ENCODE measurements at regions not wholly inside any gene's neighbourhood (a gene's known extent, or its start where the extent isn't known, plus 50 kb on each side); places are given as distances from the start of the nearest gene placed in this dataset.

GRCh38 chr9:131809941-131810344, 70.1 kb upstream of the RAPGEF1 start:
- TF ChIP-seq USF1 (IDR thresholded peaks at IDR 0.05) = no peak
- TF ChIP-seq MAX (IDR thresholded peaks at IDR 0.05) = no peak
- TF ChIP-seq NFIC (IDR thresholded peaks at IDR 0.05) = no peak
- no peak for TF ChIP-seq TAF1 (IDR thresholded peaks at IDR 0.05; ENCODE audit: low read depth)
- no peak for TF ChIP-seq REST (IDR thresholded peaks at IDR 0.05; ENCODE audit: low read depth)
- TF ChIP-seq FOXM1 (IDR thresholded peaks at IDR 0.05; ENCODE audit: borderline replicate concordance, low read depth) = no peak
- no peak for TF ChIP-seq EGR1 (IDR thresholded peaks at IDR 0.05)
- TF ChIP-seq ZBTB7A (IDR thresholded peaks at IDR 0.05; ENCODE audit: low read depth) = no peak
- no peak for TF ChIP-seq TEAD4 (IDR thresholded peaks at IDR 0.05)
- no peak for TF ChIP-seq TCF12 (IDR thresholded peaks at IDR 0.05; ENCODE audit: low read depth)
- no peak for TF ChIP-seq CREB1 (IDR thresholded peaks at IDR 0.05; ENCODE audit: low read depth)
- TF ChIP-seq YY1 (IDR thresholded peaks at IDR 0.05; ENCODE audit: low read depth) = no peak
- TF ChIP-seq CEBPB (IDR thresholded peaks at IDR 0.05) = no peak
- TF ChIP-seq EP300 (IDR thresholded peaks at IDR 0.05; ENCODE audit: borderline replicate concordance) = no peak
- no peak for TF ChIP-seq RAD21 (IDR thresholded peaks at IDR 0.05; ENCODE audit: low read depth)

- TF ChIP-seq CEBPB (IDR thresholded peaks at IDR 0.05) (no peak), ZBTB7A (IDR thresholded peaks at IDR 0.05; ENCODE audit: low read depth) (no peak), TCF12 (IDR thresholded peaks at IDR 0.05; ENCODE audit: low read depth) (no peak), YY1 (IDR thresholded peaks at IDR 0.05; ENCODE audit: low read depth) (no peak), EGR1 (IDR thresholded peaks at IDR 0.05) (no peak), TAF1 (IDR thresholded peaks at IDR 0.05; ENCODE audit: low read depth) (no peak), EP300 (IDR thresholded peaks at IDR 0.05; ENCODE audit: borderline replicate concordance) (no peak)
Measured at GRCh38 chr9:131808291-131808690, 68.4 kb upstream of the RAPGEF1 start.

- TF ChIP-seq NFIC (IDR thresholded peaks at IDR 0.05) (no peak), FOXM1 (IDR thresholded peaks at IDR 0.05; ENCODE audit: borderline replicate concordance, low read depth) (no peak), EGR1 (IDR thresholded peaks at IDR 0.05) (no peak), ZBTB7A (IDR thresholded peaks at IDR 0.05; ENCODE audit: low read depth) (no peak), YY1 (IDR thresholded peaks at IDR 0.05; ENCODE audit: low read depth) (no peak), MAX (IDR thresholded peaks at IDR 0.05) (no peak), TCF12 (IDR thresholded peaks at IDR 0.05; ENCODE audit: low read depth) (no peak), USF1 (IDR thresholded peaks at IDR 0.05) (no peak), EP300 (IDR thresholded peaks at IDR 0.05; ENCODE audit: borderline replicate concordance) (no peak)
Measured at GRCh38 chr9:131807144-131807983, 67.5 kb upstream of the RAPGEF1 start.

- no peak for TF ChIP-seq TEAD4 (IDR thresholded peaks at IDR 0.05)
- TF ChIP-seq YY1 (IDR thresholded peaks at IDR 0.05; ENCODE audit: low read depth) = no peak
- TF ChIP-seq MAX (IDR thresholded peaks at IDR 0.05) = no peak
- TF ChIP-seq CEBPB (IDR thresholded peaks at IDR 0.05) = no peak
- no peak for TF ChIP-seq FOXM1 (IDR thresholded peaks at IDR 0.05; ENCODE audit: borderline replicate concordance, low read depth)
- no peak for TF ChIP-seq REST (IDR thresholded peaks at IDR 0.05; ENCODE audit: low read depth)
- no peak for TF ChIP-seq TAF1 (IDR thresholded peaks at IDR 0.05; ENCODE audit: low read depth)
- no peak for TF ChIP-seq TCF12 (IDR thresholded peaks at IDR 0.05; ENCODE audit: low read depth)
- TF ChIP-seq NFIC (IDR thresholded peaks at IDR 0.05) = no peak
- no peak for TF ChIP-seq ZBTB7A (IDR thresholded peaks at IDR 0.05; ENCODE audit: low read depth)
- no peak for TF ChIP-seq CREB1 (IDR thresholded peaks at IDR 0.05; ENCODE audit: low read depth)
- no peak for TF ChIP-seq EGR1 (IDR thresholded peaks at IDR 0.05)
- TF ChIP-seq USF1 (IDR thresholded peaks at IDR 0.05) = no peak
Measured at GRCh38 chr9:131805803-131806202, 65.9 kb upstream of the RAPGEF1 start.

GRCh38 chr9:131804826-131805225, 65.0 kb upstream of the RAPGEF1 start:
- TF ChIP-seq NFIC (IDR thresholded peaks at IDR 0.05) = no peak
- no peak for TF ChIP-seq YY1 (IDR thresholded peaks at IDR 0.05; ENCODE audit: low read depth)
- no peak for TF ChIP-seq REST (IDR thresholded peaks at IDR 0.05; ENCODE audit: low read depth)
- no peak for TF ChIP-seq MAX (IDR thresholded peaks at IDR 0.05)

All from Ishikawa (cell line).